ENCODE measurements at regions not wholly inside any gene's neighbourhood (a gene's known extent, or its start where the extent isn't known, plus 50 kb on each side); places are given as distances from the start of the nearest gene placed in this dataset.
"Not testable (repeated sequence)": the region's sequence is repeated elsewhere in the genome, so short reads cannot be mapped to it uniquely, and the experiment has no call there.

- Mint-ChIP-seq H3K36me3 (ENCODE audit: low read depth) (no peaks in the 10 kb centered on the region), H3K4me3 (no peak overlapping the region), H3K27me3 (ENCODE audit: low read depth) (no peaks in the 10 kb centered on the region), H3K9me3 (no peaks in the 10 kb centered on the region), H3K4me1 (ENCODE audit: low read depth) (no peaks in the 10 kb centered on the region), H3K27ac (no peak overlapping the region)
- no peak for DNase-seq (ENCODE audit: low spot score)
Observed at GRCh38 chr1:96207936-96208335, 513.6 kb upstream of the PTBP2 start.

DNA sequence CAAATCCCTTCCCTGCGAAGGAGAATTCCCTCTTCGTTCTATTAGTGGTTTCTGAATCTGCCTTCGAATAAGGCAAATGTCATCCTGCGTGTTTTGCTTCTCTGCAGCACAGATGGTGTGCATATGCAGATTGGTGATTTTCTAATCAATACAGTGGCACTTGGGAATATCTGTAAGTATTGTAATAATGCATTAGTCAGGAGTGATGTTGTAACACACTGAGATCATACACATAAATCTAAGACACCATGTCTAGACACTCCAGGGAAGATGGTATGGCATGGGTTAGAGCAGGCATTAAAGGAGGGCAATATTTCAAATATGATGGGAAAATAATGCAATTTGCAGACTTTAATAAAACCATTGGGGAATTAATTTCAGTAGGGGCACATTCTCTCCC lies 513.2 kb upstream of the PTBP2 start:
- Mint-ChIP-seq H3K4me3 (no peak overlapping the region), H3K27ac (no peak overlapping the region), H3K36me3 (ENCODE audit: low read depth) (no peaks in the 10 kb centered on the region), H3K27me3 (ENCODE audit: low read depth) (no peaks in the 10 kb centered on the region), H3K4me1 (ENCODE audit: low read depth) (no peaks in the 10 kb centered on the region), H3K9me3 (no peaks in the 10 kb centered on the region)
- DNase-seq (ENCODE audit: low spot score): no peak

- DNase-seq (ENCODE audit: low spot score): no peak
- Mint-ChIP-seq H3K36me3 (ENCODE audit: low read depth) (no peaks in the 10 kb centered on the region), H3K27ac (no peak overlapping the region), H3K4me1 (ENCODE audit: low read depth) (no peaks in the 10 kb centered on the region), H3K9me3 (no peaks in the 10 kb centered on the region), H3K4me3 (no peak overlapping the region), H3K27me3 (ENCODE audit: low read depth) (no peaks in the 10 kb centered on the region)
Observed at GRCh38 chr1:96210054-96210453, 511.5 kb upstream of the PTBP2 start.

- Mint-ChIP-seq H3K9me3 (no peaks in the 10 kb centered on the region), H3K27me3 (ENCODE audit: low read depth) (no peaks in the 10 kb centered on the region), H3K36me3 (ENCODE audit: low read depth) (no peaks in the 10 kb centered on the region), H3K27ac (no peak overlapping the region), H3K4me1 (ENCODE audit: low read depth) (no peaks in the 10 kb centered on the region), H3K4me3 (no peak overlapping the region)
- no peak for DNase-seq (ENCODE audit: low spot score)
Observed at GRCh38 chr1:96211202-96211601, 510.4 kb upstream of the PTBP2 start.

DNA sequence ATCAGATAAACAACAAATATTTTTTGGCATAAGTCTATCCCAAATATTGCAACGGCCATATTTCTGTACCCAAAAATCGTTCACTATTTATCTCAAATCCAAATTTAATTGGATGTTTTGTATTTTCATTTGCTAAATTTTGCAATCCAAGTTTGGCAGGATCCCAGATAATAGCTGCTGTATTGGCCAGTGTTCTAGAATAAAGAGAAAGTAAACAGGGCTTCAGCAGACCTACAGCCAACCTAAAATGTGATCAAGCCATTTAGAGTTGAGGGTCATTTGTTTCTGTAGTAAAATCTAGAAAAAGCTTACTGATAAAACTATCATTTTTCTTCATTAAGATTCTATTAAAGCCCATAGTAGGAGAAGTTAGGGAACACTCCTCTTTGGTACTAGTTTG lies 506.6 kb upstream of the PTBP2 start:
- no peak for DNase-seq (ENCODE audit: low spot score)
- H3K27me3 Mint-ChIP-seq (ENCODE audit: low read depth): no peaks in the 10 kb centered on the region
- H3K27ac Mint-ChIP-seq: no peak overlapping the region
- no peak overlapping the region for H3K4me3 Mint-ChIP-seq
- H3K9me3 Mint-ChIP-seq: peaks cover 3% of the 10 kb centered on the region
- H3K36me3 Mint-ChIP-seq (ENCODE audit: low read depth): no peaks in the 10 kb centered on the region
- H3K4me1 Mint-ChIP-seq (ENCODE audit: low read depth): no peaks in the 10 kb centered on the region

DNA sequence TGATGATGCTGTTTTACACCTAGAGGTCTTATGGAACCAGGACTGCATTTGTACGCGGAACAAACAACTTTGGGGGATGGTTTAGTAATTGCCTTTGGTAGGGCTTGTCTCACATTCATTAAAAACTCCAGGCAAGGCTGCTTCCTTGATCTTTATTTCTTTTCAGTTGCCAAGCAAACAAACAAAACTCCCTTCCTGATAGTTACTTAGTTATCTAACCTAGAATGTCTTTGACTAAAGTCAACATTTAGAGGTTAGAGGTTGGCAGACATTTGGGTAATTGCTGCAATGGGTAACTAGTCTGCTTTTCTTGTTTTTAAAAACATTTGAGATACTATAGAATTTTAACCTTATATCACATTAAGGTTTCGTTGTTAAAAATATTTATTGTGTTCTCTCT lies 500.9 kb upstream of the PTBP2 start:
- no peak overlapping the region for H3K27ac Mint-ChIP-seq
- H3K4me3 Mint-ChIP-seq: no peak overlapping the region
- H3K9me3 Mint-ChIP-seq: peaks cover 6% of the 10 kb centered on the region
- H3K36me3 Mint-ChIP-seq (ENCODE audit: low read depth): no peaks in the 10 kb centered on the region
- DNase-seq (ENCODE audit: low spot score): no peak
- H3K27me3 Mint-ChIP-seq (ENCODE audit: low read depth): no peaks in the 10 kb centered on the region
- no peaks in the 10 kb centered on the region for H3K4me1 Mint-ChIP-seq (ENCODE audit: low read depth)

DNA sequence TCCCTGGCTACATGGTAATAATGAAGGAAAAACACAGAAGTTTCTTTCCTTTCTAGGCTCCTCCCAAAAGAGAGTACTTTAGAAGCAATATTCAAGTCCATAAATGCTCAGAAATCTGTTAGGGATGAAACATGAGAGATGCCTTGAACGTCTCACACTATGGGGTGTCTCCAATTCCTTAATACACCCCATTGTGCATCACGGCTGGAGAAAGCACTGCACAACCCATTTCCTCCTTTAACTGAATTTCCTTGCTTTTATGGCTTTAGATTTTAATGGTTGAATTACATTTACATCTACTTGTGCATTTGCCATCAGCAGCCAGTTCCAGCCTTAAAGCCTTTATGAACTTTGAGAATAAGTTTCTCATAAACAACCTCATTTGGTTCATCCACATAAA lies 498.9 kb upstream of the PTBP2 start:
- Mint-ChIP-seq H3K4me3 (no peak overlapping the region), H3K27ac (no peak overlapping the region), H3K27me3 (ENCODE audit: low read depth) (no peaks in the 10 kb centered on the region), H3K36me3 (ENCODE audit: low read depth) (no peaks in the 10 kb centered on the region), H3K9me3 (peaks cover 3% of the 10 kb centered on the region), H3K4me1 (ENCODE audit: low read depth) (no peaks in the 10 kb centered on the region)
- no peak for DNase-seq (ENCODE audit: low spot score)

DNA sequence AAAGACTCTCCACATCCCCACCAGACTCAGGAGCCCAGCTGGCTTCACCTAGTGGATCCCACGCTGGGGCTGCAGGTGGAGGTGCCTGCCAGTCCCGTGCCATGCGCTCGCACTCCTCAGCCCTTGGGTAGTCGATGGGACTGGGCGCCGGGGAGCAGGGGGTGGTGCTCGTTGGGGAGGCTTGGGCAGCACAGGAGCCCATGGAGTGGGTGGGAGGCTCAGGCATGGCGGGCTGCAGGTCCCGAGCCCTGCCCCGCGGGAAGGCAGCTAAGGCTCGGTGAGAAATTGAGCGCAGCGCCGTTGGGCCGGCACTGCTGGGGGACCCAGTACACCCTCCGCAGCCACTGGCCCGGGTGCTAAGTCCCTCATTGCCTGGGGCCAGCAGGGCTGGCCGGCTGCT lies 497.4 kb upstream of the PTBP2 start:
- DNase-seq (ENCODE audit: low spot score); H3K9me3 Mint-ChIP-seq; H3K27ac Mint-ChIP-seq; H3K36me3 Mint-ChIP-seq (ENCODE audit: low read depth); H3K27me3 Mint-ChIP-seq (ENCODE audit: low read depth); H3K4me3 Mint-ChIP-seq; H3K4me1 Mint-ChIP-seq (ENCODE audit: low read depth): not testable (repeated sequence)

DNA sequence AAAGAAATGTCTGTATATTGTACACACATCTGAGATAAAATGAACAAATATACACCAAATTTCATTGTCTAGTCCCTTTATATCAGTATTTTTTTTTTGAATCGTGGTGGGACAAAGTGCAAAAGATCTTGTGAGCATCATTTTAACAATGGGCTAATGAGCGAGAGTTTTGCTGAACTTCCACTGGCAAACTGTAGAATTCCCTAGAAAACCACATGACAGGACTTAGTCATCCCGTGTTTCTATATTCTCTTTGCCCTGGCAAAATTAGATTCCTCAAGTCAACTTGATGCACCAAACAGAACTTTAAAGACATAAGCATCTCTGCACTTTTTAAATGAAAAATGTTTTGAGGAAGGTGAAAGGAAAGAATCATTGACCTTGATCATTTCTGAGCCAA lies 488.2 kb upstream of the PTBP2 start:
- no peaks in the 10 kb centered on the region for H3K9me3 Mint-ChIP-seq
- H3K4me3 Mint-ChIP-seq: no peak overlapping the region
- no peak overlapping the region for H3K27ac Mint-ChIP-seq
- no peaks in the 10 kb centered on the region for H3K27me3 Mint-ChIP-seq (ENCODE audit: low read depth)
- H3K4me1 Mint-ChIP-seq (ENCODE audit: low read depth): no peaks in the 10 kb centered on the region
- H3K36me3 Mint-ChIP-seq (ENCODE audit: low read depth): no peaks in the 10 kb centered on the region
- DNase-seq (ENCODE audit: low spot score): no peak

- no peaks in the 10 kb centered on the region for H3K36me3 Mint-ChIP-seq (ENCODE audit: low read depth)
- H3K4me1 Mint-ChIP-seq (ENCODE audit: low read depth): no peaks in the 10 kb centered on the region
- no peak overlapping the region for H3K27ac Mint-ChIP-seq
- no peak for DNase-seq (ENCODE audit: low spot score)
- no peaks in the 10 kb centered on the region for H3K27me3 Mint-ChIP-seq (ENCODE audit: low read depth)
- no peaks in the 10 kb centered on the region for H3K9me3 Mint-ChIP-seq
- H3K4me3 Mint-ChIP-seq: no peak overlapping the region
Observed at GRCh38 chr1:96234299-96234698, 487.3 kb upstream of the PTBP2 start.

DNA sequence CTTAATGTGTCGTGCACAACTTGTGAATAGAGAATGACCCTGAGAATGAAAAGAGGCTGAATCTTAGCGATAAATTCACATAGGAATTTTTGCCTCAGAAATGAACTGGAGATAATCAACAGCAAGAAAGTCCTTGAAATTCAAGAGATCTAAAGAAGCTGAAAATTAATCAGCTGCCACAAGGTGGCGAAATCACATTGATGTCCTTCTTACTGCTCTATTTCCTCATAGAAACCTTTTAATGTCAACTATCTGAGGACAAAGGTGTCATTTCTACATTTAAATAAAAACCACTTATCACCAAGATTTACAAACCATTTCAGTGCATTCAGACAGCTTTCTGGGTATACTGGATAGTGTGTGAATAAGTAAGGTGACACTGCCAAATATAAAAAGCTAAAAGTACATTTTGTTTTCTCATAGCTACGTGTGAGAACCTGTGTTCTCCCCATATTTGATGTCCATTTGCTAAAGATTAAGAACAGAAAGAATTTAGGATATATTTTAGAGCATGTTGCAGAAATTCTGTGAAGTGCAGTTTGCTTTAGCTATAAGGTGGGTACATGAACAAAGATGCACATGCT lies 485.3 kb upstream of the PTBP2 start:
- Mint-ChIP-seq H3K27ac (no peak overlapping the region), H3K4me1 (ENCODE audit: low read depth) (no peaks in the 10 kb centered on the region), H3K9me3 (no peaks in the 10 kb centered on the region), H3K36me3 (ENCODE audit: low read depth) (no peaks in the 10 kb centered on the region), H3K4me3 (no peak overlapping the region), H3K27me3 (ENCODE audit: low read depth) (no peaks in the 10 kb centered on the region)
- no peak for DNase-seq (ENCODE audit: low spot score)

DNA sequence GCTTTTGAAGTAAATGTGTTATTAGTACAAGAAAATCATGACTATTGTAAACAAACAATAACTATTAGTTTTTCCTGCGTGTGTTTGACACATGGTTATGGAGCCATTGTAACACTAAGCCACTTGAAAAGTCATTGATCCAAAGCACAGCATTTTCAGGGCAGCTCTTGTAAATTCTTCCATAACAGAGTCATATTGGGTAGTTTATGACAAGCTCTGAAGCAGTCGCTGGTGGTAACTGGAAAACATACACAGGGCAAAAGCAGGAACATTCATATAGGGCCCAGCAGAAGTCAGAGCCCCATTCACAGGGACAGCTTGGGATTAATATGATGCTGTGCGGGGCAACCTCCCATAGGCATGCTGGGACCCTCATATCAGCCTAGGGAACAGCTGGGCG lies 483.2 kb upstream of the PTBP2 start:
- no peaks in the 10 kb centered on the region for H3K4me1 Mint-ChIP-seq (ENCODE audit: low read depth)
- no peak overlapping the region for H3K27ac Mint-ChIP-seq
- H3K4me3 Mint-ChIP-seq: no peak overlapping the region
- no peaks in the 10 kb centered on the region for H3K27me3 Mint-ChIP-seq (ENCODE audit: low read depth)
- H3K9me3 Mint-ChIP-seq: no peaks in the 10 kb centered on the region
- DNase-seq (ENCODE audit: low spot score): no peak
- H3K36me3 Mint-ChIP-seq (ENCODE audit: low read depth): no peaks in the 10 kb centered on the region

DNA sequence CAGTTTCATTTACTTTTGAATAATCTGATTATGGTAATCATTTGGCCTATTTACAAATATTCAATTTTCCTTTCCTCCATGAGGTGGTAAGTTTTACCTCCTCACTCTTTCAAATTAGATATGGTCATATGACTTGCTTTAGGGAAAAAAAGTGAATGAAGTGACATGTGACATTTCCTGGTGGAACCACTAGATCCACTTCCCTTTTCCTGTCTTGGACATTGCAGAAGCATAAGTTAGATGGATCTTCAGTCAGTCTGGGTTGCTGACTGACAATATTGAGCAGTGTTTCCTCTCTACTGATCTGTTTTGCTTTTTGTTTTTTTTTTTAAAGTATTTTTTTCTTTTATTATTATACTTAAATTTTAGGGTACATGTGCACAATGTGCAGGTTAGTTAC lies 481.1 kb upstream of the PTBP2 start:
- H3K9me3 Mint-ChIP-seq: no peaks in the 10 kb centered on the region
- H3K27me3 Mint-ChIP-seq (ENCODE audit: low read depth): no peaks in the 10 kb centered on the region
- no peaks in the 10 kb centered on the region for H3K4me1 Mint-ChIP-seq (ENCODE audit: low read depth)
- no peak for DNase-seq (ENCODE audit: low spot score)
- no peak overlapping the region for H3K4me3 Mint-ChIP-seq
- H3K36me3 Mint-ChIP-seq (ENCODE audit: low read depth): no peaks in the 10 kb centered on the region
- no peak overlapping the region for H3K27ac Mint-ChIP-seq

GRCh38 chr1:96253246-96254035 lies 468.1 kb upstream of the PTBP2 start:
- H3K4me3 Mint-ChIP-seq: no peak overlapping the region
- H3K27me3 Mint-ChIP-seq (ENCODE audit: low read depth): no peaks in the 10 kb centered on the region
- no peak overlapping the region for H3K27ac Mint-ChIP-seq
- H3K9me3 Mint-ChIP-seq: no peaks in the 10 kb centered on the region
- DNase-seq (ENCODE audit: low spot score): no peak
- H3K36me3 Mint-ChIP-seq (ENCODE audit: low read depth): no peaks in the 10 kb centered on the region
- H3K4me1 Mint-ChIP-seq (ENCODE audit: low read depth): no peaks in the 10 kb centered on the region
